Subcutaneous abdominal adipose tissue (tissue), 5 donors: ENCODE measurements at regions not wholly inside any gene's neighbourhood (a gene's known extent, or its start where the extent isn't known, plus 50 kb on each side); places are given as distances from the start of the nearest gene placed in this dataset.

ENCODE experiments used
- H3K27ac ChIP-seq: one replicate; pipeline ENCODE4 v1.7.0; 2013; ENCODE audit warnings: low read depth, mild to moderate bottlenecking, inconsistent platforms, low read length, moderate library complexity
- H3K27me3 ChIP-seq, 5 donors: one replicate each; pipeline ENCODE4 v1.7.0; 2013; ENCODE audit warnings: low read length in 5 of 5, inconsistent platforms in 1 of 5; ENCODE audit not compliant: control insufficient read depth in 5 of 5, insufficient read depth in 4 of 5
- H3K36me3 ChIP-seq, 5 donors: one replicate each; pipeline ENCODE4 v1.7.0; 2013; ENCODE audit warnings: low read length in 5 of 5; ENCODE audit not compliant: control insufficient read depth in 5 of 5, insufficient read depth in 5 of 5
- H3K4me1 ChIP-seq, 5 donors: one replicate each; pipeline ENCODE4 v1.7.0; 2013; ENCODE audit warnings: low read length in 5 of 5, mild to moderate bottlenecking in 3 of 5, moderate library complexity in 1 of 5; ENCODE audit not compliant: control insufficient read depth in 5 of 5, insufficient read depth in 5 of 5
- H3K4me3 ChIP-seq, 5 donors: one replicate each; pipeline ENCODE4 v1.7.0; 2013; ENCODE audit warnings: low read length in 5 of 5, low read depth in 1 of 5
- H3K9ac ChIP-seq, 5 donors: one replicate each; pipeline ENCODE4 v1.7.0; 2013; ENCODE audit warnings: low read length in 5 of 5, mild to moderate bottlenecking in 4 of 5, moderate library complexity in 3 of 5
- H3K9me3 ChIP-seq, 5 donors: one replicate each; pipeline ENCODE4 v1.7.0; 2013; ENCODE audit warnings: low read length in 5 of 5; ENCODE audit not compliant: control insufficient read depth in 5 of 5
- donor health status: healthy.
- donor health status: healthy.
- donor health status: healthy.
- donor health status: healthy.
- donor health status: healthy.

GRCh38 chr4:144340931-144341330 lies 200.4 kb upstream of the GYPA start:
- Histone ChIP-seq H3K9ac (no peak overlapping the region), H3K4me1 (no peaks in the 10 kb centered on the region), H3K27ac (no peak overlapping the region), H3K4me3 (no peak overlapping the region), H3K9me3 (no peaks in the 10 kb centered on the region), H3K36me3 (no peaks in the 10 kb centered on the region), H3K27me3 (no peaks in the 10 kb centered on the region)

DNA sequence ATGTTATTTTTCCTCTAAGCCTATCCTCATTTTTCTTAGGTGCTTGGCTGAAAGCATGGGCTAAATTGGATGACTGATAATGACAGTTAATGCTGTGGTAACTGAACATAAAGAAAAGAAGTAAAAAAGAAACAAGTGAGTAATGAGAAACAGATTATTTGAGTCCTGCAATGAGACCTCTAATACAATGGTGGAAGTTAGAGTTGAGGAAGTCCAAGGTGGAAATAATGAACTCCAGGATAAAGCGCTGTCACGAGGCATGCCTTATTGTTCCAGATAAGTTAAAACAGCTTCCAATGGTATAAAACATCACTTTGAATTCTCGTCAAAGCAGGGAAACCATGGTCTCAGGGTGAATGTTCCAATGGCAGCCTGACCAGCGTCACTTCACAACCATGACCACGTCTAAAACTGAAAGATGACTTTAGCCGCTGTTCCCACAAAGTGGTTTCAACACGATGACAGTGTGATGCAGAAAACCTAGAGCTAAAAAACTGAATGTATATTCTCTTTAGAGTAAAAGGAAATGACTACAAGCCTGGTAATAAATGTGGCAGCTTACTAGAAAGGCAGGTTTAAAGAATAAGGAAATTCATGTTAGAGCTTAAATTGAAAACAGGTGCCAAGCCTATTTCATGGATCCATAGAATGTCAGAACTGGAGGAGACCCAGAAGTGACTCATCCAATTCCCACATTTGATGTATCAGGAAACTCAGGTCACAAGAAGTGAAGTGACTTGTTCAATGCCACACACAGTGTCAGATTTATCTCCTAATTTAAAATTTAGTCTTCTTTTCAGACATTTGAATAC lies 202.6 kb upstream of the GYPA start:
- H3K9me3 ChIP-seq = no peaks in the 10 kb centered on the region
- no peak overlapping the region for H3K4me3 ChIP-seq
- H3K4me1 ChIP-seq = no peaks in the 10 kb centered on the region
- H3K36me3 ChIP-seq = no peaks in the 10 kb centered on the region
- H3K27ac ChIP-seq = no peak overlapping the region
- no peaks in the 10 kb centered on the region for H3K27me3 ChIP-seq
- H3K9ac ChIP-seq = no peak overlapping the region

GRCh38 chr4:144347121-144347520 lies 206.6 kb upstream of the GYPA start:
- no peaks in the 10 kb centered on the region for H3K9me3 ChIP-seq
- no peaks in the 10 kb centered on the region for H3K36me3 ChIP-seq
- H3K4me1 ChIP-seq = no peaks in the 10 kb centered on the region
- H3K9ac ChIP-seq = no peak overlapping the region
- no peak overlapping the region for H3K27ac ChIP-seq
- no peaks in the 10 kb centered on the region for H3K27me3 ChIP-seq
- no peak overlapping the region for H3K4me3 ChIP-seq

DNA sequence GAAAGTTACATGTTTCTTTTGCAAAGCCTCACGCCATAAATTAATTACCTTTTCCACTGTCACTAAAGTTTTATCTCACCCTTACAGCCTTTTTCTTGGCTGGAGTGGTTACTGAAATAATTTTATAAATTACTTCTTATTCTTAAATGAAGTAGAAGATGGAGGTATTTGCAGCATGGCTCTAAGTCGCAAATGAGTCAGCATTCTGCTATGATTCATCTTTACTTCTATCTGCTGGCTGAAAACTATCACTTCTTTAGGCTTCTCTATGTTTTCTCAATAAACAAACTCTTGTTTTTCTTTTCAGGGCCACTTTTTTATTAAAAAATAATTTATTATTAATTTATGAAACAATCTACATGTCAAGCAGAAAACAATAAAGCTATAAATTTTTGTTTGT lies 210.2 kb upstream of the GYPA start:
- peaks cover 0 to 6% (median 0%) of the 10 kb centered on the region in 5 donors for H3K27me3 ChIP-seq
- H3K9ac ChIP-seq = no peak overlapping the region
- no peak overlapping the region for H3K4me3 ChIP-seq
- H3K36me3 ChIP-seq = no peaks in the 10 kb centered on the region
- H3K4me1 ChIP-seq = no peaks in the 10 kb centered on the region
- no peak overlapping the region for H3K27ac ChIP-seq
- no peaks in the 10 kb centered on the region for H3K9me3 ChIP-seq

DNA sequence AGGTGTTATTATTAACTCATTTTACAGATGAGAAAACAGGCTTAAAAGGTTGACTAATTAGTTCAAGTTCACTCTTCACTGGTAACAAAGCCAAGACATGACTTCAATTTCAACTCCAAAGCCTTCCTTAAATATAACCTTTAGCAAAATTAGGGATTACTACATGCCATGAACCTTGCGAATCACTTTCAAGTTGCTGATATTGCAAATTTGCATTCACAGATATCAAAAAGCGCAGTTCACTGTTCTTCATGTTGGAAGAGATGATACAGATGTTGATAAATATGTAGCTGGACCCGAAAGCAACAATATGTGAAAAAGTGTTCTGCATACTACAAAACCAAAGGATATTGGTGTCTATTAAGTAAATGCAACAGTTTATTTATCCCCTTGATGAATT lies 210.8 kb upstream of the GYPA start:
- Histone ChIP-seq H3K27ac (no peak overlapping the region), H3K4me1 (peaks cover 0 to 2% (median 2%) of the 10 kb centered on the region in 5 donors), H3K9me3 (no peaks in the 10 kb centered on the region), H3K36me3 (no peaks in the 10 kb centered on the region), H3K27me3 (peaks cover 0 to 6% (median 0%) of the 10 kb centered on the region in 5 donors), H3K9ac (no peak overlapping the region), H3K4me3 (no peak overlapping the region)

DNA sequence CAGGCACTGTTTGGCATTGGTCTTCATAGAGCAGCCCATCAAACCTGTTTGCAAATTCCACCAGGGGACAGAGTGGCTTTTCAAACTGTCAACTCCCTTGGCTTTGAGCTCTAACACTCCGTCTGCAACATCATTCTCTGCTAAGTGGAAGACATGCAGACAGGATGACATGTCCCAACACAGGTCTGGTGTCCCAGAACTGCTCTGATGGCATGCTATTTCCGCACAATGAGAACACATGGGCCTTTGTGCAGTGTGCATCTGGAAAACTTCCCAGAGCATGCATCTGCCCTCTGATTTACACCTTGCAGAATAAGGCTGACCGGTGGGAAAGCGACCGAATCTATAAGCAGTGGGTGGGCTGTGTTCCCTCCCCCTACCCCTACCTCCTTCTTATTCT lies 212.8 kb upstream of the GYPA start:
- Histone ChIP-seq H3K36me3 (no peaks in the 10 kb centered on the region), H3K9ac (no peak overlapping the region), H3K9me3 (no peaks in the 10 kb centered on the region), H3K27me3 (peaks cover 0 to 6% (median 0%) of the 10 kb centered on the region in 5 donors), H3K27ac (no peak overlapping the region), H3K4me1 (peaks cover 0 to 5% (median 3%) of the 10 kb centered on the region in 5 donors), H3K4me3 (no peak overlapping the region)

DNA sequence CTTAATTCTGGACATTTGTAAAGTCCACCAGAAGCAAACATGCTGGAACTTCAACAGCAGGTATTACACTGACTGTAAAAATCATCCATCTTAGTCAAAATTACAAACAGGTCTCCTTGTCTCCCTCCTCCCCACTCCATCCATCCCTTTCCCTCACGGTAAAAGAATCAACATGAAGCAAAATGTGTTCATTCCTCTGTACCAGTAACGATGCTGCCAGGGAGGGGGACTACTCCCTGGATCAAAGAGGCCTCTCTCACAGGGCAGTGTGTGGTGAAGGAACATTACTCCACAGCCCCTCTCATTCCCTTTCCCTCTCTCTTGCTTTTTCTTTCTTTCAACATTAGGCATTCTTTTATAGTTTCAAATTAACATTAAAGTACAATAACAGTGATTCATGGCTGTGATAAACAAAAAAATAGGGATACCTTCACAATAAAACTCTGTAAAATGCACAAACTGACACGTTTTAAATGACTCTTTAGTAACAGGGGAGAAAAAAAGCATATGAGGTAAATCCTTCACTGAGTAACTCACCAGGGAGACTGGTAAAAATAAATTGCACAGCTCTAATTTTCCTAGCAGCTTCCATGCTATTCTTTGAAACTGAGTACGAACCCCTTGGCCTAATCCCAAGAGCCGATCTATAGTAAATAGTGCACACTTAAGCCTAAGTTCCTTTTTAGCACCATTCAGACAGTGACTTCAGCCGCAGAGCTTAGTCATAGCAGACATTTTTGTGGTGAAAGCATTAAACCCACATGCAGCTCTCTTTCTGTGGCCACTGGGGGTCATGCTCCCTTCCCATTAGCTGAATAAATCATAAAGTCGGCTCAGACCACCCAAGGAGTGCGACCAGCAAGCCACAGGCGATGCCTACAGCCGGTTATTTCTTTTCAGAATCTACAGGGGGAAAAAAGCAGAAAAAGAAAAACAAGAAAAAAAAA lies 215.6 kb upstream of the GYPA start:
- peak overlapping the region in 1 of 5 donors; percentile 31 for H3K4me3 ChIP-seq
- H3K9me3 ChIP-seq = no peaks in the 10 kb centered on the region
- H3K9ac ChIP-seq = no peak overlapping the region
- no peaks in the 10 kb centered on the region for H3K36me3 ChIP-seq
- peaks cover 0 to 5% (median 3%) of the 10 kb centered on the region in 5 donors for H3K4me1 ChIP-seq
- H3K27ac ChIP-seq = no peak overlapping the region
- H3K27me3 ChIP-seq = peaks cover 0 to 6% (median 0%) of the 10 kb centered on the region in 5 donors

DNA sequence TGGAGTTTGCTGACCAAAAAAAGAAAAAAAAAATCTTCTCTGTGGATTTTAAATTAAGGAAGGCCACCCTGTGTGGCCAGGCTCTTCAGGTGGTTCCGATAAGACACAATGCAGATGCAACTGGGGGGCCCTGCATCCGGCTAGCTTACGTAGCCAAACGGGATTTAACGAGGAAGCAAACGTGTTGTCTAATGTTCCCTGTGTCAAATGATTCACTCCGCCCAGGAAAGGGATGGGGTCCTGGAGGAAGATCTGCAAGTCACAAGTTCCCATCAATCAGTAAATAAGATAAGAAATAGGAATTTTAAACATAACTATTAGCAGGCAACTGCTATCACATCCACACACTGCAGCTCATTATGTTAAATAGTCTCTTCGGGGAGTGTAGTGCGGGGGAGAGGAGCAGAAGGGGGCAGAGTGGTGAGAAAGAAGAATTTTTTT lies 216.4 kb upstream of the GYPA start:
- Histone ChIP-seq H3K4me3 (no peak overlapping the region), H3K27ac (no peak overlapping the region), H3K9me3 (no peaks in the 10 kb centered on the region), H3K9ac (no peak overlapping the region), H3K27me3 (peaks cover 0 to 6% (median 0%) of the 10 kb centered on the region in 5 donors), H3K36me3 (no peaks in the 10 kb centered on the region), H3K4me1 (peaks cover 0 to 5% (median 3%) of the 10 kb centered on the region in 5 donors)

DNA sequence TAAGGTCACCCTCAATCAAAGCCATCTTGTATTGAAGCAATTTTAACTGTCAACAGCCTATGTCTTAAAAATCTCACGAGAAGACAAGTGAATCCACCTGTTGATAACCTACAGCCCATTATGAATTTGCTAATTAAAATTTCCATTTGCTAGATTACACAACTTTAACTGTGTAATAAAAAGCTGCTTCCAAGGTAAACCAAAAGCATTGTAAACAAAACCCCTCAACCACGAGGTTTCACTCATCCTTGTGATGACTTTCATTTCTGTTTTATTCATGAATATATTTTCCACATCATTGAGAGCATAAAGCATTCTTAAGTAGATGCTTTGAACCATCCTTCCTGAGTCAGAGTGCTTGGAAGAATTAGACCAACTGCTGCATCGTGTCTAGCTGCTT lies 217.5 kb upstream of the GYPA start:
- Histone ChIP-seq H3K36me3 (no peaks in the 10 kb centered on the region), H3K27ac (no peak overlapping the region), H3K9ac (no peak overlapping the region), H3K4me3 (no peak overlapping the region), H3K9me3 (no peaks in the 10 kb centered on the region), H3K27me3 (peaks cover 0 to 6% (median 0%) of the 10 kb centered on the region in 5 donors), H3K4me1 (peaks cover 0 to 5% (median 3%) of the 10 kb centered on the region in 5 donors)
